ENCODE measurements at regions not wholly inside any gene's neighbourhood (a gene's known extent, or its start where the extent isn't known, plus 50 kb on each side); places are given as distances from the start of the nearest gene placed in this dataset.
"Not testable (repeated sequence)": the region's sequence is repeated elsewhere in the genome, so short reads cannot be mapped to it uniquely, and the experiment has no call there.

DNA sequence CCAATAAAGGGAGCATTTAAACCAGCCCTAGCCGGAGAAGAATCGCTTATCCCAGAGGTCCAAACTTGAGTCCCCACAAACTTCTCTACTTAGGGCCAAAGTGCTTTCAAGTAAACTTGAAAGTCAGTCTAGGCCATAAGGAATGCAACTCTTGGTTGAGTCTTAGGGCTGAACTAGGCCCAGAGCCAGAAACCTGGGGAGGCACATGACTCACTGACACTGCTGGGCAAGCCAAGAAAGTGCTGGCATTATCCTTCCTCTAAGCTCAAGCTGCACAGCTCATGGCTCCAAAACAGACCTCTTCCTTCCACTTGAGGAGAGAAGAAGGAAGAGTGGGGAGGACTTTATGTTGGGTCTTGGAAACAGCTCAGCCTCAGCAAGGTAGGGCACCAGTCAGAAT lies 1257.3 kb upstream of the DIAPH2 start:
- TF ChIP-seq, protein P1, sequence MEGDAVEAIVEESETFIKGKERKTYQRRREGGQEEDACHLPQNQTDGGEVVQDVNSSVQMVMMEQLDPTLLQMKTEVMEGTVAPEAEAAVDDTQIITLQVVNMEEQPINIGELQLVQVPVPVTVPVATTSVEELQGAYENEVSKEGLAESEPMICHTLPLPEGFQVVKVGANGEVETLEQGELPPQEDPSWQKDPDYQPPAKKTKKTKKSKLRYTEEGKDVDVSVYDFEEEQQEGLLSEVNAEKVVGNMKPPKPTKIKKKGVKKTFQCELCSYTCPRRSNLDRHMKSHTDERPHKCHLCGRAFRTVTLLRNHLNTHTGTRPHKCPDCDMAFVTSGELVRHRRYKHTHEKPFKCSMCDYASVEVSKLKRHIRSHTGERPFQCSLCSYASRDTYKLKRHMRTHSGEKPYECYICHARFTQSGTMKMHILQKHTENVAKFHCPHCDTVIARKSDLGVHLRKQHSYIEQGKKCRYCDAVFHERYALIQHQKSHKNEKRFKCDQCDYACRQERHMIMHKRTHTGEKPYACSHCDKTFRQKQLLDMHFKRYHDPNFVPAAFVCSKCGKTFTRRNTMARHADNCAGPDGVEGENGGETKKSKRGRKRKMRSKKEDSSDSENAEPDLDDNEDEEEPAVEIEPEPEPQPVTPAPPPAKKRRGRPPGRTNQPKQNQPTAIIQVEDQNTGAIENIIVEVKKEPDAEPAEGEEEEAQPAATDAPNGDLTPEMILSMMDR (IDR thresholded peaks at IDR 0.05; ENCODE audit: borderline replicate concordance, control extremely low read depth, extremely low read depth, insufficient read depth, missing control alignments) = no peak
- in situ Hi-C loops (cut with MboI; ENCODE audit: low sequenced_read_pairs, unreplicated experiment) = no loop called here
- DNase-seq (ENCODE audit: low spot score) = no peak

DNA sequence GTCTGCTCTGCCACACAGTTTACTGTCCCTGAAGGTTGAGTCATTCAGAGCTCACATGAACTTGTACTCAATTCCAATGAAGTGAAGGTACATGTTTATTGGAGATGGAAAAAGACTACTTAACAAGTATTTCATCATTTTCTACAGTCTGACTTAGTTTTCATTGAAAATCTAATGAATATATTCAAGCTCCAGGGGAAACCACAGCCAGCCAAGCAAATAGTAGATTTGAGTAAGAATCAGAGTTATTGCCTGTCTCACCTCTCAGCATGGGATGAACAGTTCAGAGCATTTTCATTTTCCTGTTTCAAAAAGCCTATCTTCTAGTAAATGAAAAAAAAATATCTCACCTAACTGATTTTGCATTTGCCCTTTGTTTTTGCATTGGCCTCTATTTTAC lies 1249.4 kb upstream of the DIAPH2 start:
- DNase-seq (ENCODE audit: low spot score) = no peak
- in situ Hi-C loops (cut with MboI; ENCODE audit: low sequenced_read_pairs, unreplicated experiment) = no loop called here
- TF ChIP-seq, protein P1 (IDR thresholded peaks at IDR 0.05; ENCODE audit: borderline replicate concordance, control extremely low read depth, extremely low read depth, insufficient read depth, missing control alignments) = no peak

DNA sequence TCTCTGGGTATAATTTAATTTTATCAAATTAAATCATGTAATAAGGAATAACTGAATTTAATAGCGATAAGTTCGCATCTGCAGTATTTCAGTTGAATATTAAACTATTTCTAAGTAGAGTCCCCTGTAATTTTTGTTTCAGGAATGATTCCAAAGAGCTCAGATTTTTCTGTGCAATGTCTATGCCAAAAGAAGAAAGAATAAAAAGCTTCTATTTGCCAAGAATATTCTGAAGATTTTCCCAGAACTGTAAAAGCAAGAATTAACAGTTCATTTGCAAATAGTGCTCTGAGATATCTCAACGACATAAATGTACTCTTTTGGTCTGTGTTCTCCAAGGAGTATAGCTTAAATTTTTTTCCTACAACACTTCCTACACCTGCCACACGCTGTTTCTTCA lies 1242.8 kb upstream of the DIAPH2 start:
- DNase-seq (ENCODE audit: low spot score) = no peak
- in situ Hi-C loops (cut with MboI; ENCODE audit: low sequenced_read_pairs, unreplicated experiment) = no loop called here
- TF ChIP-seq, protein P1 (IDR thresholded peaks at IDR 0.05; ENCODE audit: borderline replicate concordance, control extremely low read depth, extremely low read depth, insufficient read depth, missing control alignments) = no peak

DNA sequence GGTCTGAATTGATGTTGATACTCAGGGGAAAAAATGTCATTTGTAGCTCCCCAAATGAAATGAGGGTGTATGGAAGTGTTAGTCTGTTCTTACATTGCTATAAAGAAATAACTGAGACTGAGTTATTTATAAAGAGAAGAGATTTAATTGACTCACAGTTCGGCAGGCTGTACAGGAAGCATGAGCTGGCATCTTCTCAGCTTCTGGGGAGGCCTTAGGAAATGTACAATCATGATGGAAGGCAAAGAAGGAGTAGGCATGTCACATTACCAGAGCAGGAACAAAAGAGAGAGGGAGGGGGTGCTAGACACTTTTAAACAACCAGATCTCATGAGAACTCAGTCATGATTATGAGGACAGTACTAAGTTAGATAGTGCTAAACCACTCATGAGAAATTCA lies 1199.9 kb upstream of the DIAPH2 start:
- in situ Hi-C loops (cut with MboI; ENCODE audit: low sequenced_read_pairs, unreplicated experiment) = no loop called here
- DNase-seq (ENCODE audit: low spot score) = no peak
- TF ChIP-seq, protein P1 (IDR thresholded peaks at IDR 0.05; ENCODE audit: borderline replicate concordance, control extremely low read depth, extremely low read depth, insufficient read depth, missing control alignments) = no peak

DNA sequence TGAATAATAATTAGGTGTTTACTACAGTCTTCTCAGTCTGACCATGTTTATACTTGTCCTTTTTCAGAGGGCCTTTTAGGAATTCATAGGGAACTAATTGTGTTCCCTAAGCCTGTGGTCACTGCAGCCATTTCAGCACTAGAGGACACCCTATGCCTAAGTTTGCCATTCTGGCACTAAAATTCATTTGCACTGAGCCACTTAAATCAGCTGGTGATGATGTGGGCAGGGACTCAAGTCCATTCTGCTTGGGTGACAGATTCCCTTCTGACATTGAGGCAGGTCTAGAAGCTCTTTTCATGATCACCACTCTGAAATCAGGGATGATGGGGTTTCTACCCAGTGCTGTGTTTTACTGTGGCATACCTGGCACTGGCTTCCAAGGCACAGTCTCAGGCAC lies 1178.9 kb upstream of the DIAPH2 start:
- in situ Hi-C loops (cut with MboI; ENCODE audit: low sequenced_read_pairs, unreplicated experiment) = no loop called here
- TF ChIP-seq, protein P1 (IDR thresholded peaks at IDR 0.05; ENCODE audit: borderline replicate concordance, control extremely low read depth, extremely low read depth, insufficient read depth, missing control alignments) = no peak
- DNase-seq (ENCODE audit: low spot score) = no peak

DNA sequence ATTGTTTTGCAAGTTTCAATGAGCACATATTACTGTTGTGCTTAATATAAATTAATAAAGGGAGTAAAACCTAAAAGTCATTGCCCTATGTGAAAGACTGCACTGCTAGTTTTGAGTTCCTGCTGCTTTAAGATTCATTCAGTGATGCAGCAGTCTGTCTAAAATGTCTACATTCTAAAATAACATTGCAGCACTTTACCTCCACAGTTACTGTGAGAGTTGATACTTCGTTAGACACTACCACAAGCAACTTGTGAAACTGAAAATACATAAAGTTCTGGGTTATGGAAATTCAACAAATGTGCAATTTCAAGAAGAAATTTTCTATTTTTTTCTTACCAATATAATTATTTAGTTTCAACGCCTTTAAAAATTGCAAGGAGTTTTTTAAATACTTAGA lies 1175.2 kb upstream of the DIAPH2 start:
- in situ Hi-C loops (cut with MboI; ENCODE audit: low sequenced_read_pairs, unreplicated experiment) = no loop called here
- no peak for DNase-seq (ENCODE audit: low spot score)
- TF ChIP-seq, protein P1 (IDR thresholded peaks at IDR 0.05; ENCODE audit: borderline replicate concordance, control extremely low read depth, extremely low read depth, insufficient read depth, missing control alignments) = no peak

DNA sequence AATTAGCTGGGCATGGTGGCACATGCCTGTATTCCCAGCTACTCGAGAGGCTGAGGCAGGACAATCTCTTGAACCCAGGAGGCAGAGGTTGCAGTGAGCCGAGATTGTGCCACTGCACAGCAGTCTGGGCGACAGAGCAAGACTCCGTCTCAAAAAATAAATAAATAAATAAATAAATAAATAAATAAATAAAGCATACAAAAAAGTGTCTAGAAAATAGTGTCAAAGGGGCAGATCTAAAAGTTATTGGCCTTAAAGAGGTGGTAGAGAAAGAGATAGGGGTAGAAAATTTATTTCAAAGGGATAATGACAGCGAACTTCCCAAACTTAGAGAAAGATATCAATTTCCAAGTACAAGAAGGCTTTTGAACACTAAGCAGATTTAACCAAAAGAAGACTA lies 1160.6 kb upstream of the DIAPH2 start:
- DNase-seq (ENCODE audit: low spot score); in situ Hi-C loops (cut with MboI; ENCODE audit: low sequenced_read_pairs, unreplicated experiment): not testable (repeated sequence)
